GM21723 (cell line): ENCODE measurements at regions not wholly inside any gene's neighbourhood (a gene's known extent, or its start where the extent isn't known, plus 50 kb on each side); places are given as distances from the start of the nearest gene placed in this dataset.

Experiments used
- ATAC-seq: cut with Tn5 transposase; IDR thresholded peaks from one replicate; pipeline ENCODE4 v1.9.1; 2021; ENCODE audit warnings: mild to moderate bottlenecking, moderate library complexity; ENCODE audit not compliant: unreplicated experiment

DNA sequence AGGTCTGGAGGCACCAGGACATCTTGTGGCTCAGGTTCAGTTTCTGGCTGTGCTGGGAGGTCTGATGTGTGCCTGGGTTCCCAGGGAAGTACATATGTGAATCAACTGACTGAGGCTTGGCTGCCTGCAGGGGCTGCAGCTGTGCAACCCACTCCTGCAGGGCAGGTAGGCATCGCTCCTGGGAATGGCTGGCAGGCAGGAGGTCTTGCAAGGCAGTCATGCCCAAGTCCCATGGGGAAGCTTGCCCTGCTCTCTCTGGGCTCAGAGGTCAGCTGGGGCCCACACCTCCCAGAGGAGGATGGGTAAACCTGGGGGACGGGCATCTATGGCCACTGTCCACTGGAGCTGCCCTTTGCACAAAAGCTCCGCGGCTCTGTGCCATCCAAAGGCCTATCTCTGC is 1141.8 kb downstream of the SLITRK1 start:
- ATAC-seq = no peak

DNA sequence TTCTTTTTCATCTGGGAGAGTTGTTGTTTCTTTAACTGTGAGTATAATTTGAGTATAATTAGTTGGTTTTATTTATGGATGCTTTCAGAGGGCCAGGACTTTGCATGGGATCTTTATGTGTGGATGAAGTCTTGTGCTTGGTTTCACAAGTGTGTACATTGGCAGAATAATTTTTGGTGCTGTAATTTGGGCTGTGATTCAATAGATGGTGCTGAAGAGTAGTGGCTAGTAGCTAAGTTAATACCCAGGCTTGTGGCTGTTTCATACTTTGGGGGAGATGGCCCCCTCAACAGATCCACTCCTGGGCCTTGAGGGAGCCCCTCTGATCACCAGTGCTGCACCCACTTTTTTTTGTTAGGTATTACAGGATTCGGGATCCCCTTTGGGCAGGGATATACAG is 1142.4 kb downstream of the SLITRK1 start:
- no peak for ATAC-seq

DNA sequence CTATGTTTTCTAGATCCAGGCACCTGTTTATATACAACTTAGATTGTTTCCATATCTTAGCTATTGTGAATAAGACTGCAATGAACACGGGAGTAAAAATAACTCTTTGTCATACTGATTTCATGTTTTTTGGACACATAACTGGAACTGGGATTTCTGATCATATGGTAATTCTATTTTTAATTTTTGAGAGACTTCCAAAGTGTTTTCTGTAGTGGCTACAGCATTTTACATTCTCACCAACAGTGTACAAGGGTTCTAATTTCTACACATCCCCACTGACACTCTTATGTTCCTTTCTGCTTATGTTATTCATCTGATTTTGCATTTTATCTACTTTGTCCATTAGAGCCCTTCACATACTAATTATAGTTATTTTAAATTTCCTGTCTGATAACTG is 1152.9 kb downstream of the SLITRK1 start:
- no peak for ATAC-seq

DNA sequence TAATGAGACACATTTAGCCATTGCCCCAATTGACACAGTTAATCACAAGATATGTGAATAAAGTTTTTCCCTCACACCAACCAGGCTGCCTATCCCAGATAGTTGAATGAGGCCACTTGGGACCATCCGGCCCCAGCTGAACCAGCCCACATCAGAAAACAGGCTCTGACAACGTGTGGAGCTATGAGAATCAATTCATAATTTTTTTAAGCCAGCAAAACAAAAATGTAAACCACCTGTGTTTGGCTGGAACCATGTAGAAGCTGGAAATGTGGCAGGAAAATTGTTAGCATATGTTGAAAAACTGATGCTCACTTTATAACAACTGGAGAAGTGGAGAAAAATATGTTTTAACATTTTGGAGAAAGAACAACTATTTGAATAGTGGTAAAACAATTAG is 1161.3 kb downstream of the SLITRK1 start:
- ATAC-seq = no peak

DNA sequence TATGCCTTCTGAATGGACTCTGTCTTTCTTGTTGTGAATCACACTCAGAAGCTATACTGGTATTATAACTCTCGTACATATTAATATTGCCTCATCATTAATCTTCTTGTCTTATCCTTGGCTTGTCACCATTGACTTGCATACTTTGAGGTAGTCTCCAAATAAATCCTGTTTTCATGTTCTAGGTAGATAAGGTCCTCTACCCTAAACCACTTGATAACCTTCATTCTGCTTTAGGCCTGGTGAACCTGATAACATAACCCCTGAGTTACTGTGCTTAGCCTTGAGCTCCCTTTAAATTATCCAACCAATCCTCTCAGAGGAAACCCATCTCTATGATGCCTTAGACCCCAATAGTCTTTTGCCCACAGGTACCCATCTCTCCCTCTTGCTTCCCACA is 1162.3 kb downstream of the SLITRK1 start:
- no peak for ATAC-seq

DNA sequence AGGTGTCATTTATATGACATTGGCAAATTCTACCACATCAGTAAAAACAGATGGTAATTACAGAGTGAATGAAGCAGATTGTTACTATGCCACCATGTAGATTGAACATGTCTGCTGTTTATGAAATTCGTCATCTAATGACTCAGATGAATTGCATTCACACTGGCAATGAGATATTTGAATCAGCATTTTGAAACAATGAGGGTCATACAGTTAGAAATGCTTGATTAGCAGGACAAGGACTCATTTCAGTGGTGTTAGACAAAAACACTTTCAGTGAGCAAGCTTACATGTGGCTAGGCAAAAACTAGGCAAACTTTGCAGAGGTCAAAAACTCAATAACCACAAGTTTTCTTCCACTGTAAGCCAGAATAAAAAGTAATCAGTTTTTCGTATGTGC is 1165.0 kb downstream of the SLITRK1 start:
- ATAC-seq = no peak

DNA sequence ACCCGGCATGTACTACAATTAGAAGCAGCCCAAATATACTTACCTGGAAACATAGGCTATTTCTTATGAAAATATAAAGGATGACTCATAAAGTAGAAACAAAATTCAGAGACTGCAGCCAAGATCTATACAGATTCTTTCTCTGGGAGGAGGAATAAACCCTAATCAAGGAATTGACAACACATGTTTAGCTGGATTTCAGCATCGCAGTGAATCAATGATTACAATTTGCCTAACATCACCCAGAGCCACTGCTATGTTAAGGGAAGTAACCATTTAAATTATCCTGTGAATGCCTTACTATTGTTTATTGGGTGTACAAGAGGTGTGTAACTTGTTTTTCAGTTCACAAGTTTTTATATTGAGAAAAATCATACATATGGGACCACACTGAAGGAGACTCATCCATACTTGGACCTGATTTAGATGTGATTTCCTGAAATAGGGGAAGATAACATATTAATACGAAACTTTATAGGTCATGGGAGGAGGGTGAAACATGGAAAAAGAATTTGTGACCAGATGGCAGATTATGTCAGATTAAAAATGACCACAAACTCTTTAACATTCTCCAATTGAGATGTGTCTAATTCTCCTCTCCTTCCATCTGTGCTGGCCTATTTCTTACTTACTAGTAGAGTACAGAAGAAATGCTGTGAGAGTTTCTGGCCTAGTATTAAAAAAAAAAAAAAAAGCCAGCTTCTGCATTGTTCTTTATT is 1168.4 kb downstream of the SLITRK1 start:
- ATAC-seq = no peak

DNA sequence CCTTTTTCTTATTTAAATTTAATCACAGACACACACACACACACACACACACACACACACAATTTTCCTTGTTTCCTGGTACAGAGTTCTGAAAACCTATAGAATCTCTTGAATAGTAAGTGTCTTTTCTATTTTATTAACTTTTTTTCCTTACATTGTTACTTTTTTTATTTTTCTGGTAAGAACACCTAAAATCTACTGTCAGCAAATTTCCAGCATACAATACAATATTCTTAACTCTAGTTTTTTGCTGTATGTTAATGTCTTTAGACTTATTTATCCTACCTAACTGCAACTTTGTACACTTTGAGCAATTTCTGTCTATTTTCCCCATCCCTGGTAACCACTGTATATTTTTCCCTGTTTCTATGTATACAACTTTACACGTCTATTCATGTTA is 1179.8 kb downstream of the SLITRK1 start:
- ATAC-seq = no peak

DNA sequence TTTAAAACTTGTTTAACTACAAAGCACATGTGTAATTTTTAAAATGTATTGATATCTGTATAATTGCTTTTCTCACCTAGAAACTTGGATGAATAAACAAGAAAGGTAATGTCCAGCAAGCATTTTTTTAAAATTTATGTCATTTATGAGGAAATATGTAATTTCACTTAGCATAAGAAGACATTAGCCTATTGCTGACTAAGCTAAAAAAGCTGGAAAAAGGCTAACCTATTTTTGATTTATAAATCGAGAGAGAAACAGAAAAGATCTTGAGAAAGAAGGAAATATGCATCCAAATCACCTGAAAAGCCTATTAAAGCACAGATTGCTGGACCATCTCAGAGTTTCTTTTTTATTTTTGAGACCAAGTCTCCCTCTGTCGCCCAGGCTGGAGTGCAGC is 1181.3 kb downstream of the SLITRK1 start:
- ATAC-seq = no peak

DNA sequence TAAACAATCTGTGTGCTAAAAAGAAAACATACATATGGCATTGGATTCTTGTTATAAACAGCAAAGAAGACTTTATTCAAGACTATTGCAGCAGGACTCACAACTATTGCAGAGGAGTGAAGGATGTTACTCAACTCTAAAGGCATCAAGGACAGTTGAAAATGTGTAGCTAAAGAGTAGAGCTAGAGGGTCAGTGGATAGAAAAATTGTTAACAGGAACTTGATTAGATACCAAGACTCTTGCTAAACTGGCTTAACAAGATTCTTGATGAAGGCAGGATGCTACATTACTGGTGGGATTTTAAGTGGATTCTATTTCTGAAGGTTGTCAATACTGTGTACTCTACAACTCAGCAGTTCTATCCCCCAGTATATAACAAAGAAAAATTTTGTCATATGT is 1183.3 kb downstream of the SLITRK1 start:
- no peak for ATAC-seq

DNA sequence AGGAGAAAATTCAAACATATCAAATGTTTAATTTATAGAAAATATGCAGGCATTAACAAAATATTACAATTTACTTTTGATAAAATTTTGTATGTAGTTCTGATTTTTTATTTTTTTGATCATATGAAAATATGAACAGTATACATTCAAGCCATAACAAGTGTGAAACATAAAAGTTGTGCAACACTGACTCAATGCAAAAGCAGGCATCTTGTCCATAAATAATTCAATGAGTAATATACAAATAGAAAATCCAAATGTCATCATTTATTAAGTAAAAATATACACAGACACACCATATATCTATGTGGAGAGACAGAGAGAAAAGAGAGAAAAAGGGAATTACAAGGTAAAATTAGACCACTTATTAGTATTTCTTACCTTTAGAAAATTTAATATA is 1183.9 kb downstream of the SLITRK1 start:
- no peak for ATAC-seq

DNA sequence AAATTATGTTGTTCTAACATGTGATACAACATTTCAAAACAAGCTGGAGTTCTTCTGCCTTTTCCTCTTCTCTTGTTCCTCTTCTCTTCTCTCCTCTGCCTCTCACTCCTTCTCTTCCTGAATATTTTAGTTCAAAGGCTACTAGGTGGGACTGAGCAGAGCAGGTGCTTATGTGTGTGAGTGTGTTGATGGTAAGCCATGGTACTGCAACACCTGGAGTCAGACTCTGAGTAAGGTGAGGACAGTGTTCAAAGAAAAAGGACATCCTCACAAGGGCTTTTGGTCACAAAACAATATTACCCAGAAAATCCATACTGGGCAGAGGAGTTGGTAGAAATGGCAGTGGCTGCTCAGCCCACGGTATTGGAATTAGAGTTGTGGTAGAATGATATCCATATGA is 1188.7 kb downstream of the SLITRK1 start:
- ATAC-seq = no peak

DNA sequence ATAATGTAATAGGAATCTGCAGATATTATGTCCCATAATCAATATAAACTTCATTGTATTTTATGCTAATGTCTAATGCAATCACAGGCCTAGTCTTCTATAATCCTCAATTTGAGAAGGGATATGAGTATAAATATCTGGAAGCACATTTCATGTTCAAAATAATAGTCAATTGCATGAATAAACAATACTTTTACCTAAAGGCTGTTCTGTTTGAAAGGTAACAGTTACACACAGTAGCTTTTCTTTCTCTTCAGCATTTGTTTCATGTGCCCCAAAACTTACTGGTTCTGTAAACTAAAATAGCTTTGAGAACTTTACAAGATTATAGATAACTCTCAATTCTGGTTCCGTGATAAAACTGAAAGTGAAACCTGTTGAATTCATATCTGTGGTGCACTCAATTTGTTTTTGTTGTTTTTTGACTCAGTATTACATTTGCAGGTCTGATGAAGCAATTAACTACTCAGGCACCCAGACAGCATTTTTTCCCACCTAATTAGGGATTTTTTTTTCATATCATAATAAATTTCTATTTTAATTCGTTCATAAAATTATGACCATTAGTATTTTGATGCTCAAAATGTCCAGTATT is 1193.8 kb downstream of the SLITRK1 start:
- peak; percentile 71 for ATAC-seq

DNA sequence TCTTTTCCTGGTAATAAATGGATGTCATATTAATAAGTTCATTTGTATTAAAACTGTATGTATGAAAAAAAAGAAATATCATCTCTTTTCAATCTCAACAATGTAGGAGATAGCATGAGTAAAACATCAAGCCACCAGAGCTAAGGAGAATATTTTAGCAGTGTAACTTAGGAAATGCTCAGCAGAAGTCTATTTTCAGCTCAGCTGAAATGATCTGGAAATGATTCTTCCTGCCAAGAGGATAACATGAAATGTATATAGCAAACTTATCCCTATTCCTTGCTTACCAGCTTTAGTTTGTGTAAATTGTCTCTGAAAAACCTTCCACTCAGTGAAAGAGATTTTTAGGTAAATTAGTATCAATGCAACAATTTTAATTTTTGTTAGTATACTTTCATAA is 1194.4 kb downstream of the SLITRK1 start:
- ATAC-seq = no peak

DNA sequence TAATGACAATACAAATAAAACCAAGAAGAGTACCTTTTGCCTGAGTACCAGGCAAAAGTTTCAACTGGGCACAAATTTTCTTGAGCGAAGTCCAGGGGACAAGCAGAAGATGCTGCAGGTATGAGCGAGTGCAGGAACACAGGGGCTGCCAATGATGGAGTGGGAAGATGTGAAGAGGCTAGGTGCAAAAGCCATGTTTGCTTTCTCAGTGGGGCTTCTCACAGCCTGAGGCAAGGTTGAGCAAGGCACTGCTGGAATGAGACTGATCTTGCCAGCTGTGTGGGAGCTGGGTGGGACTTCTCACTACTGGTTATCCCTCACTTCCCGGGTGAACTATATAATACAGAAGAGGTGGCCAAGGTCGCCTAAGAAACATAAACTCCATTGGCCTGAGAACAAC is 1200.7 kb downstream of the SLITRK1 start:
- ATAC-seq = no peak

DNA sequence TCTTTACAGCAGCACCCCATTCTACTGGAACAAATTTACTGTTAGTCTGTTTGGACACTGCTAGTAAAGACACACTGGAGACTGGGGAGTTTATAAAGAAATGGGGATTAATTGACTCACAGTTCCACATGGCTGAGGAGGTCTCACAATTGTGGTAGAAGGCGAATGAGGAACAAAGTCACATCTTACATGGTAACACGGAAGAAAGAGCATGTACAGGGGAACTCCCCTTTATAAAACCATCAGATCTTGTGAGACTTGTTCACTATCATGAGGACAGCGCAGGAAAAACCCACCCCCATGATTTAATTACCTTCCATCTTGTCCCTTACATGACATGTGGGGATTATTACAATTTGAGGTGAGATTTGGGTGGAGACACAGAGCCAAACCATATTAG is 1204.2 kb downstream of the SLITRK1 start:
- no peak for ATAC-seq

DNA sequence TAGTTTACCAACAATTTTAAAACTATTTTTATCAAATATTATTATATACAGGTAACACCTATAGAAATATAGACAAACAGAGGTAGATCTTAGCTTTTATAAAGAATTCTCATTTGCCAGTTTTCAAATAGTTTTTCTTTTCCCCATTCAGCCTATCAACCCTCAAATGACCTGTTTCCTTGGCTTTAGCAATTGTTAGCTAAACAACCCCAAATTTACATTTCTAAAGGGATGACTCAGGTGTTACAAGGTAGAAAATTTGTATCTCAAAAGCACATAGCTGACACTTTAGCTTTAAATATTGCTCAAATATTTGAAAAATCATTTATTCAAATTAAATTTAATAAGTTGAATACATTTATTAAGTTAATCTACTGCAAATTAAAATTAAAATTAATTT is 1207.2 kb downstream of the SLITRK1 start:
- no peak for ATAC-seq

DNA sequence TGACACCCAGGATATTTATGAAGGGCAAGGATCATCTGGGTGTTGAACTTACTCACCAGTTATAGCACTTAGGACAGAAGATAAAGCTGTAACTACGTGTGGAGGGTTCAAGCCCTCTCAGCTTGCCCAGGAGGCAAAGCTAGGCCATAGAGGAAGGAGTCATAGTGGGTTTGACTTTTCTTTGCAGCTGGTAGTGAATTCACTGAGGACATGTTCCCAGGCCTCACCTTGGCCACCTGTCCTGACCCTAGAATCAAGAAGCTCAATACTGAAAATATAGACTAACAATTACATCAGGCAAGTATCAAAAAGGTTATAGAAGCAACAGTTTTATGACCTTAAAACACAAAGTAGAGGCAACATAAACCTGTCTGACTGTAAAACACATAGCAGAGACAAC is 1207.7 kb downstream of the SLITRK1 start:
- ATAC-seq = no peak

DNA sequence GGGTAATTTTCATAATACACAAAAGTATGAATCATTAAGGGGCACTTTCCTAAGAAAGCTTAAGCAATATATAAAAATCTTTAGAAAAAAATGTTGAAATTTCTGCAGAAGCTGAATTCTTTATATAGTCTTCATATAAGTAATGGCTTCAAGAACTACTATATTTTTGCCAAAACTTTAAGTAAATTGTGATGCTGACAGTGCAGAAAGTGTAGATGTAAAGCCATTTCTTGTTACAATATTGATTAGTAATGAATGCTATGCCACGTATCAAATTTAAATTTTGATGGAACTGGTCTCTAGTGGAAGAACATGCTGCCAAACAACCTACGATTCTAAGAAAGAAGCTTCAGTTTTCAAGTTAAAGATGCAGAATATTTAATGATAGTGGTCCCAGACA is 1210.0 kb downstream of the SLITRK1 start:
- no peak for ATAC-seq

DNA sequence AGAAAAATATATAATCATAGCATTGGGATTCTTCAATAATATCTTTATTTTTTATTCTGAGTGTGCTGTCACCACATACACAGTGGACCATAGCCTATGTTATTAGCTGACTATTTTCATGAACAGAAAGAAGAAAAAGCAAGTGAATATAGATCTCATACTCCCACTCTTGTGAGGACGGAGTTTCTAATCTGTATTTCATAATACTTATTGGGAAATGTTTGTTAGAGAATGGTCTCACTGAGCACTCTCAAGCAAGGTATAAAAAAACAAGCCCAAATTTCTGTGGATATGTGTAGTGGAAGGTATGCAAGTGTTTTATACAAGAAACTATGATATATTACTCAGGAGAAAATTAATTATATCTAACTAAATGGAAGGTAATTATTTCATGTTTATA is 1218.1 kb downstream of the SLITRK1 start:
- no peak for ATAC-seq

DNA sequence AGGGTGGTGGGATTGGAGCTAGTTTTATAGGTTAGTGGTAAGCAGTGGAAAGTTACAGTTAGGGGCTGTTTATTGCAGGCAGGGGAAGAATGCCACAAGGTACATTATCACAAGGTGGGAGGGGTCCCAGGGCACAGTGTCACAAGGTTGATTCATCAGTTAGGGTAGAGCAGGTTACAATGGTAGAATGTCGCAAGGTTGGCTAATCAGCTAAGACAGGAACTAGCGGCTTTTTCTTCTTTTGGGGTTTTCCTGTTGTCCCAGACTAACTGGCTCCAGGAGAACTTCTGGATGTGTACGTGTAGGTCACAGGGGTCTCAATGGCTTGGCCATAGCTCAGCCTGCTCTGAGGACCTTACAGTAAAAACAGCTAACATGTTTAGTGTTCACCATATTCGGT is 1221.1 kb downstream of the SLITRK1 start:
- ATAC-seq = no peak

DNA sequence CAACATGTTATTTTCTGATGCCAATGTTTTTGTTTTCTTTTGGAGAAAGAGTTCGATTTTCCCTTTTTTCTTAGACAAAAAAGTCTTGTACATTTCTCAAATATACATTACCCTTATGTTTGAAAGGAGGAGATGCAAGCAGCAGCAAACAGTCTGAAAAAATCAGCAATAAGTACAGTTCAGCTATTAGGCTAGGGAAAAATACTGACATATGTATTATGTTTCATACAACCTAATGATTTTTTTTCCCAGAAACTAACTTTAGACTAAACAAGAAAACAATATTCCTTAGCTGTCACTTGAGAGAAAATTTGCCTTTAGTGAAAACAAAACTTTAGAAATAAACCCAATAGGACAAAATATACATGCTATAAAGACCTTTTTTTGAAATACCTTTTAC is 1223.5 kb downstream of the SLITRK1 start:
- no peak for ATAC-seq

DNA sequence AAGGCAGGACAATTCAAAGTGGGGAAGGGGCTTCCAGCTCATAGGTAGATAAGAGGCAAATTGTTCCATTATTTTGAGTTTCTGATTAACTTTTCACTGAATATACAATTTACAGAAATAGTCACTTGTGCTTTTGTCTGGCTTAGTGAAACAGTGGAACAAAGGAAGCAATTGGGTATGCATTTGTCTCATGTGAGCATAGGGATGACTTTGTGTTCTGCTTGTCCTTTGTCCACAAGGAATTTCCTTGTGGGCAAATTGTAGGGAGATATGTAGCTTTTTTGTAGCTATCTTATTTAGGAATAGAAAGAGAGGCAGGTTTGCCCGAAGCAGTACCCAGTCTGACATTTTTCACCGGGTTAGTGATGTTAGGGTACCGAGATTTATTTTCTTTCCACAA is 1224.8 kb downstream of the SLITRK1 start:
- no peak for ATAC-seq
